Retinal pigment epithelial cell (primary cell): ENCODE measurements at regions not wholly inside any gene's neighbourhood (a gene's known extent, or its start where the extent isn't known, plus 50 kb on each side); places are given as distances from the start of the nearest gene placed in this dataset.
"Not testable (repeated sequence)": the region's sequence is repeated elsewhere in the genome, so short reads cannot be mapped to it uniquely, and the experiment has no call there.

Source experiments
- DNase-seq: peaks from one replicate; pipeline ENCODE4 v3.0.0-alpha.2; 2010; ENCODE audit warnings: low read depth
- H3K4me3 ChIP-seq: 2 replicates; pipeline ENCODE4 v1.5.1; 2011; ENCODE audit warnings: mild to moderate bottlenecking, low read length, control low read depth, moderate library complexity
- CTCF ChIP-seq: conservative IDR thresholded peaks from 2 replicates; pipeline ENCODE4 v1.5.1; 2011; ENCODE audit warnings: low read depth, low read length, control low read depth, inconsistent platforms

- DNase-seq: no peak
- TF ChIP-seq CTCF: no peak
- no peak overlapping the region for H3K4me3 ChIP-seq
These were observed 481.0 kb downstream of the EIPR1 start for GRCh38 chr2:2896643-2897042.

- DNase-seq: no peak
- no peak for TF ChIP-seq CTCF
- no peak overlapping the region for H3K4me3 ChIP-seq
These were observed 481.6 kb downstream of the EIPR1 start for GRCh38 chr2:2896011-2896410.

DNA sequence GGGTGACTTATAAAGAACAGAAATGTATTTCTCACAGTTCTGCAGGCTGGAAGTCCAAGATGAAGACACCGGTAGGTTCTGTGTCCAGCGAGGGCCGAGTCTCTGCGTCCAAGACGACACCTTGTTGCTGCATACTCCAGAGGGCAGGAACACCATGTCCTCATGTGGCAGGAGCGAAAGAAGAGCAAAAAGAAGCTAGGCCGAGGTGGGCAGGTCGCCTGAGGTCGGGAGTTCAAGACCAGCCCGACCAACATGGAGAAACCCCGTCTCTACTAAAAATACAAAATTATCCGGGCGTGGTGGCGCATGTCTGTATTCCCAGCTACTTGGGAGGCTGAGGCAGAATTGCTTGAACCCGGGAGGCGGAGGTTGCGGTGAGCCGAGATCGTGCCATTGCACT, 483.6 kb downstream of the EIPR1 start:
- not testable (repeated sequence) for H3K4me3 ChIP-seq, DNase-seq

DNA sequence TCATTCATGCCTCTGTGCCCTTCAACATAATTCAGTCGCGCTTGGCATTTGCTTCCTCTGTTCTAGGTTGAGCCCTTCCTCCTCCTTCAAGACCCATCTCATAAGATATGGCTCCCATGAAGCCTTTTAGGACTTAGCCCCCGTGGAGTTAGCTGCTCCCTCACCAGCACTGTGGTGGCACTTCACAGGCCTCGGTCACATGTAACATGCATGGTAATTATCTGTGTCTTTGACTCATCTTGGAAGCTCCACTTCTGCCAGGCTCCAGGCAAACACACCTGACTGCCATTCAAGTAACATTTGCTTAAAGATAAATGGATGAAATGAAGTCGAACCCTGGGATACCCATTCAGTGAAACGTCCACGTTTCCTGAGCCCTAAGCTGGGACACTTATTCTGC, 484.7 kb downstream of the EIPR1 start:
- no peak for TF ChIP-seq CTCF
- no peak overlapping the region for H3K4me3 ChIP-seq
- DNase-seq: no peak

DNA sequence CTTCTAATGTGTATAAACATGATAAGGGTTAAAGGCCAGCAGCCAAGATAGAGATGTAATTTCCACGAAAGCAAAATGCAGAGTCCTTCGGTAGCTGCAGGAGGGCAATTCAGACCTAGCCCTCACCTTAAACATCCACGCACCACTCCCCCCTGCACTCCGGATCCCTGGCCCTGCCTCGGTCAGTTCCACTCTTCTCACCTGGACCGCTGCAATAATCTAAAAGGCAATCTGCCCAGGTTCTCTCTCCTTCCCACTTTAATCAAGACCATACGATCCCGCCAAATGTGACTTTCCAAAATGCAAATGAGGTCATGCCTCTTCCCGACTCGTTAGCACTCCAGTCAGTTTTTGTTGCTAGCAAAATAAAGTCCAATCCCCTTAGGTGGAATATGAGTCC, 485.2 kb downstream of the EIPR1 start:
- no peak for DNase-seq
- TF ChIP-seq CTCF: no peak
- no peak overlapping the region for H3K4me3 ChIP-seq

DNA sequence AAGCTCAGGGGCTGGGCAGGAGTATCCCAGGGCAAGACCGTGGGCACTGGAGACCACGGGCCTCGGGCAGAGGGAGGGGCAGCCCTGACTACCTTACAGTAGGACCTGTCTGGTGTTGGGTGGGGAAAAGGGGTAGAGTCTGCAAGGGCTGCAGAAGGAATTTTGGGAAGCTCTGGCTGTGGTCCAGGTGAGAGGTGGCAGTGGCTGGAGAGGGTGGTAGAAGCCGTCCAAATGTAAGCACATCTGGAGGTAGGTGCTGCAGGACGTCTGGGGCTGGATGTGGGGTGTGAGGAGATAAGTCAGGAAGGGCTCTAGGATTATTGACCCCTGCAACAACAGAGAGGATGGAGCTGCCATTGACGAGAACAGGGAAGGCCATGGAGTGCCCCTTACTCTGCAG, 486.7 kb downstream of the EIPR1 start:
- DNase-seq: no peak
- TF ChIP-seq CTCF: no peak

DNA sequence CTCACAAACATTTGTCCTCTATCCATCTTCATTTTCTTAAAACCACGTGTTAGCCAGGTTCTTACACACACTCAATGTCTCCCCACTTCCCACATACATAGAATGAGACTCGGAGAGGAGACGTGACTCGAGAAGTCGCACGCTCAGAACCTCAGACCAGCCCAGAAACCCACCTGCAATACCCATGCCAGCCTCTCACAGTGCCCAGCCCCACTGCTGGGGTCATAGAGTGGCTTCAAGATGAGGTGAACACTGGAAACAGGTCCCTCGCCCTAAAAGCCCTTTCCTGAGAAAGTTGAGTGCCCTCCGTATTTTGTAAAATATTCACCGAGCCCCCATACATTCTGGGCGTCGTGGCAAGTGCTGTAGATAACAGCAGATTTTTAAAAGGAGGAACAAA, 487.4 kb downstream of the EIPR1 start:
- TF ChIP-seq CTCF: no peak
- no peak for DNase-seq
- no peak overlapping the region for H3K4me3 ChIP-seq

More for the DNA sequence above, 486.7 kb downstream of the EIPR1 start:
- H3K4me3 ChIP-seq: no peak overlapping the region

- DNase-seq: no peak
- H3K4me3 ChIP-seq: no peak overlapping the region
- TF ChIP-seq CTCF: no peak
These were observed 488.0 kb downstream of the EIPR1 start for GRCh38 chr2:2889646-2890045.
